Stimulated activated CD4-positive, alpha-beta T cell treated with anti-CD3 and anti-CD28 coated beads, Interleukin-4, amount 100 ng/mL, for 4 hours (primary cell): ENCODE measurements at regions not wholly inside any gene's neighbourhood (a gene's known extent, or its start where the extent isn't known, plus 50 kb on each side); places are given as distances from the start of the nearest gene placed in this dataset.

Experiments
- DNase-seq, 2 experiments: peaks; one replicate each; pipeline ENCODE4 v3.0.0-alpha.2; 2020

- DNase-seq = no peak
Observed at GRCh38 chr18:24840051-24840450, 379.6 kb downstream of the HRH4 start.

DNA sequence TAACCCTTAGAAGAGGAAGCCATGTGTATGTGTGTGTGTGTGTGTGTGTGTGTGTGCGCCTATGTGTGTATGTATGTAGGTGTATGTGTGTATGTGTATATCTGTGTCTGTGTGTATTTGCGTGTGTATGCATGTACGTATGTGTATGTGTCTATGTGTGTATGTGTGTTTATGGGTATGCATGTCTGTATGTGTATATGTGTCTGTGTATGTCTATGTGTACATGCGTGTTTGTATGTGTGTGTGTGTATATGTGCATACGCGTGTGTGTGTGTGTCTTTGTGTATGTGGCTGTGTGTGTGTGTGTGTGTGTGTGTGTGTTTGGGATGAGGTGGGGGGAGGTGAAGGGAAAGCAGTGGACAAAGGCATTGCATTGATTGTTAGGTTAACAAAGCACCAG is 380.2 kb downstream of the HRH4 start:
- no peak for DNase-seq

DNA sequence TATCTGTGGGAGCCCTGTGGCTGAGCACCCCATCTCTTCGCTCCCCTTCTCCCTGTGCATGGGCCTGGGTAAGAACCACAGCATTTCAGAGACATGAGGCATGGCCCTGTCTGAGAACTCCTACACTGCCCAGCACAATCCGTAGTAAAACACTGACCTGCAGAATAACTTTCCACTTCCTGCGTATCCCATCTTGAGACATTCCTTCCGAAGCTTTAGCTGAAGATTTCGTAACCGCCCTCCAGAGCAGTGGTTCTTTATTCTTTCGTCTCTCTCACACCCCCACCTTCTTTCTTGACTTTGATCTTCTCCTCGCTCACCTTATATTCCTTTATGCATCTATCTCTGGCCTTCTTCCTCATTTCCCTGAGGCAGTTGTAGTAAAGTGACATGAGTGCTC is 381.1 kb downstream of the HRH4 start:
- no peak for DNase-seq

GRCh38 chr18:24843123-24843522 is 382.7 kb downstream of the HRH4 start:
- no peak for DNase-seq

DNA sequence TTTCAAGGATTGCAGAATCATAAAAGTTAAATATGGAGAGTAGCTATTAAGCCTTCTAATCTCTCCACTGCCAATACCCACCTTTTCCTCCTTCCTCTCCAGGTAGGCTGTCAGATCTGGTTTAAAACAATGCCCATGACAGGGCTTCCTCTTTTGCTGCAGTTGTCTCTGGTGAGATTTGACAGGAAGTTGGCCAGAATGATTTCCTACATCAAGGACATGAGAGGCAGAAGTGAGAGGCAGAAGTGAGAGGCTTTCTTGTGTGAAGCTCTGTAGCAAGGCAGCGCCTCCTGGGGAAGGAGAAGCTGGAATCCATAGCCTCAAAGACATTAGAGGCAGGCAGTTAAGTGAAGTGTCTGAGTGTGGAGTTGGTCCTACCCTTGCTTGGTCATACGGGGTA is 385.7 kb downstream of the HRH4 start:
- DNase-seq = no peak

DNA sequence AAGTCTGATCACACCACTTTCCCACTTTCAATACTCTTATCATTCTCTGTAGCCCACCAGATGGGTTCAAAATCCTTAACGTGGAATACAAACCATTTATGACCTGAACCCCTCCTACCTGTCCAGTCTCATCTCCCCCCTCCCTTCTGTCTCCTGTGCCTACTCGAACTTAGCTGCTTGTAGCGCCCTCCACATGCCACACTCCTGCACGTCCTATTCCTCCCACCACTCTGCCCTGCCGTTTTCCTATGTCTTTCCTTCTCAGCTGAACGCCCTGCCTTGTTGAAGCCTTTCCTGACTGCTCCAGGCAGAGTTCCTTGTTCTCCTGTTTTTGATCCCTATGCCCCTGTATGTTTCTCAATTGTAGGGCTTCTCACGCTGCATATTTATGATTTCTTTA is 390.1 kb downstream of the HRH4 start:
- no peak for DNase-seq

DNA sequence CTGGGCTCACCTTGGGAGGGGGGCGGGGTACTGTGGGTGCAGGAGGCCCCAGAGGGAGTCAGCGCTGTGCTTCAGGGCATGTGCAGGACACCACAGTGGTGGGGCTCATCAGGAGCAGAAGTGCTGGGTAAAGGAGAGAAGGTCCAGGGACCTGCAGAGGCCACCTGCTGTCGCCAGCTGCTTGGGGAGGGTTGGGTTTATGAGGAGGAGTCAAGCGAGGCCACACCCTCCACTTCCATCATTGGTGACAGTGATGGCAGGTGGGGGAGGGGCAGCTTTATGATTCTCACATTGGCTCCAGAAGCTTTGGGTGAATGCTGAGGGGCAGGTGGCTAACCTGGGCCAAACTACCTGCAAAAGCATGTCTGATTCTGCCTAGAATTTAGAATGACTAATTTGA is 392.6 kb downstream of the HRH4 start:
- DNase-seq = no peak

- DNase-seq = no peak
Observed at GRCh38 chr18:24860978-24861680, 400.7 kb downstream of the HRH4 start.

- DNase-seq = no peak
Observed at GRCh38 chr18:24862201-24862816, 401.9 kb downstream of the HRH4 start.

DNA sequence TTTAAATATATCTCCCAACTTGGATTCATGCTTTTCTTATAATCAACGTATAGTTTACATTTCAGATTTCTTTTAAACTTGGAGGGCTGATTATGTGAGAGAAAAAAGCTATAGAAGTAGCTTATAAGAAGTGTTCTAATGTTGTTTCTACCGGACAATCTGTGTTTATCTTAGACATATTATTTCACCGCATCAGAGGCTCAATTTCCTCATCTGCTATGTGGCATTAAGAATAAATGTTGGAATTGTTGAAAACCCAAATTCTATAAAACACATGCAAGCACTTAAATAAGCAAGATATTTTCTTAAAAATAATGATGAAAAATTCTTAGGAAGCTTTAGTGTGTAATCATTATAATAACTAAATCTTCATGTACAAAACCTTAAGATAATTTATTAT is 407.9 kb downstream of the HRH4 start:
- no peak for DNase-seq

GRCh38 chr18:24868760-24869237 is 408.4 kb downstream of the HRH4 start:
- no peak for DNase-seq

DNA sequence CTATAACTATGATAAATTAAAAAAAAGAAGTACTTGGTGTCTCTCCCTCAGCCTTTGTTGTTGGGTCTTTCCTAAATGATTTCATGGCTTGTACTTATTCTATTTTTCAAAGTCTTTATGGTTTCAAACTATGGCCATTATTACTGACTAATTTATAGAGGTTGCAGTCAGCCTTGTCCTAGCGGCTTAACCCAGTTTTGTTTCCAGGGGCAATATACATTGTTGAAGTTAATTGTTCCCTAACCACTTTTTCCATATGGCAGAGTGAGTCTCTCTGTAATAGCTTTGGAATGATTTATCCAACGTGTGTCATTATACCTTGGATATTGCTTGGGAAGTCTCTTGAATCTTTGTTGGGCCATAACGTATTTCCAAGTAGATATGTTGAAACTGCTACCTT is 408.8 kb downstream of the HRH4 start:
- DNase-seq = no peak

- no peak for DNase-seq
Observed at GRCh38 chr18:24875286-24875685, 414.8 kb downstream of the HRH4 start.

DNA sequence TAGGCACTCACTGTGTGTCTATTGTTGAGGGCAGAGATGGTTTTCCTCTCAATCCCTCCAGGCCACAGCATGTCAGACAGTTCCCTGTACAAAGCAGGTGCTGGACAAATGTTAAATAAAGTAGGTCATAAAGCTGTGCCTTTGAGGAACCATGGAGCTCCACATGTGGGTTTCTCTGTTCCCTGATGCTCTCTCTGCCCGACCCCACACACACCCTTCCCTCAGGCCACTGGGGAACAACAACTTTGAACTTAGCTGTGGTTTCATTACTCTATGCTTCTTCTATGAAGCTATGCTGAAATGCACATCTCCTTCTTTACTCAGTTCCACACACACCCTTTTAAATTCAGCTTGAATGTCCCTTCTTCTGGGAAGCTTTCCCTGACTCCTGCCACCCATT is 415.3 kb downstream of the HRH4 start:
- DNase-seq = no peak

- DNase-seq = no peak
Observed at GRCh38 chr18:24876266-24876665, 415.8 kb downstream of the HRH4 start.

- no peak for DNase-seq
Observed at GRCh38 chr18:24877066-24877465, 416.6 kb downstream of the HRH4 start.

GRCh38 chr18:24877546-24877945 is 417.1 kb downstream of the HRH4 start:
- no peak for DNase-seq

GRCh38 chr18:24878289-24878688 is 417.9 kb downstream of the HRH4 start:
- DNase-seq = no peak

- DNase-seq = no peak
Observed at GRCh38 chr18:24885276-24885675, 424.8 kb downstream of the HRH4 start.

GRCh38 chr18:24894880-24895279 is 434.4 kb downstream of the HRH4 start:
- DNase-seq = no peak

- DNase-seq = no peak
Observed at GRCh38 chr18:24897461-24897860, 437.0 kb downstream of the HRH4 start.

DNA sequence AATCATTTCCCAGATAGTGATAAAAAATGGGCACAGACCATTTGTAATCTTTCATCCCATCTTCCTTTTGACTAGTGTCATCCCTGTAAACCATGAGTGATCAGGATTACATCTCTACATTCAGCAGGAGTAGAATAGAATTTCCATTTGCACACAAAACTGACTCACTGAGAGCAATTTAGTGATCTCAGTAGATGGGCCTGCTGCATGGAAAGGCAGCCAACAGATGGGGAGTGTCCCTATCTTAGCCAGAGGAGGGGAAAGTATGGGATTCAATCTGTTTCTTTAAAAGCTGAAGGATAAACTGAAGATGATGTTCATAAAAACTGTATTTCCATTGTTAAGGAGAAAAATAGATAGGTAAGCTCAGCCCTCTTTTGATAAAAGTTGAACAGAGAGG is 441.7 kb downstream of the ZNF521 start:
- DNase-seq = no peak

DNA sequence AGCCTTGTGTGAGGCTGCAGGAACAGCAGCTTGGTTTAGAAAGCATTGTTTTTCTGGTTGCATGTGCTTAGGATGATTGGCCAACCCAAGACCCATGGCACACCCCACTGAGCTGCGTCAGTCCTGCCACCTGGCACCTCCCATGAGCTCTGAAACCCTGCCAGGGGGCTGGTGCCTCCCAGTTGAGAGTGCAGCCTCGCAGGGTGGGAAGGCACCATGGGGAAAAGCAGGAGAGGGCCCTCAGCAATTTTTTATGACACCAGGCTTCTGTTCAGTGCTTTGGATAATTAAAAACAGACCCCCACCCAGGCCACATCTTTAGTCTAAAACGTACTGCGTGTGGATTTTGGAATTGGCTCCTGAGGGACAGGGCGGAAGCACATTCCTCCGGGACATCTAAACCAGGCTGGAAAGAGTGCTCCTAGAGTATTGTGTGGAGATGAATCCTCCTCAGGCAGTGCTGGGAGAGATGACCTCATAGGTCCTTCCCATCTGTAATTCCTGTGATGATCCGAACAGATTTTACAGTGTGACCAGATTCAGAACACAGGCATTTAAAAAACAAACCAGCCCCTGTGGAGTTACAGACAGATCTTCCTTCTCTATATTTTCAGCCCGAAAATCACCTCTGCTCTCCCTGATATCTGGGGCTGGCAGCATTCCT is 438.3 kb downstream of the ZNF521 start:
- no peak for DNase-seq

- no peak for DNase-seq
Observed at GRCh38 chr18:24914171-24914525, 437.8 kb downstream of the ZNF521 start.
